ENCODE measurements at regions not wholly inside any gene's neighbourhood (a gene's known extent, or its start where the extent isn't known, plus 50 kb on each side); places are given as distances from the start of the nearest gene placed in this dataset.

DNA sequence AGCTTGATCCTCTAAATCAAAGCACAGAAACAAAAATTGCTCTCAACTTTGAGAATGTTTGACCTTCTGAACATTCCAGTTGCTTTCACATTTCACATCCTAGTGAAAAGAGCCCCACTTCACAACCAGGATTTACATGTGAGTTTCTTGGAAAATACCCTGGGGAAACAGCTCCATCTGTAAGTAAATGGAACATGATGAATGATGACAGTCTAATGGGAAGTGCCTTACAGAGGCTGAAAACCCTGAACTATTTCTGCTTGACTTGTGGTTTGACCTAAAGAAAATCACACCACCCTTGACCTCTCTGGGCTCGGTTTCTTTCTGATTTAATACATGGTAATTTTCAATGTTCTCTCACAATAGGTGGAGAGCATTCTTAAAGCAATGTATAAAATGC lies 499.4 kb upstream of the API5 start:
- TF ChIP-seq CTCF (IDR thresholded peaks at IDR 0.05), result no peak
- TF ChIP-seq POLR2A (IDR thresholded peaks at IDR 0.05), result no peak
